H1 (cell line): ENCODE measurements at regions not wholly inside any gene's neighbourhood (a gene's known extent, or its start where the extent isn't known, plus 50 kb on each side); places are given as distances from the start of the nearest gene placed in this dataset.

Experiments used
- CTCF ChIA-PET: fragments of 300-600 bp; sonication (Branson Sonifier 250); formaldehyde crosslinking; loops from one replicate; lab custom pipeline; 2021; ENCODE audit not compliant: partially characterized antibody; lab: Charles Lee
- POLR2A ChIA-PET: fragments of 300-600 bp; sonication (Branson Sonifier 250); formaldehyde crosslinking; loops from one replicate; lab custom pipeline; 2021; ENCODE audit warnings: inconsistent platforms; ENCODE audit not compliant: partially characterized antibody; lab: Charles Lee
- DNase-seq, 2 experiments: peaks; one replicate each; pipeline versions ENCODE4 v3.0.0 to v3.0.0-alpha.2; 2010 to 2022; ENCODE audit warnings: low spot score in 2 of 2, low read depth in 1 of 2, mixed read lengths in 1 of 2
- FAIRE-seq: peaks from 2 replicates; lab custom pipeline; 2011; peaks lifted over from hg19 to GRCh38; lab: Jason Lieb, UNC
- H2AFZ ChIP-seq: 2 replicates; pipeline ENCODE4 v1.8.1; 2012; ENCODE audit warnings: low read length, inconsistent platforms
- H2AK5ac ChIP-seq: 2 replicates; pipeline ENCODE4 v1.6.1; 2013; ENCODE audit warnings: low read depth, low read length
- H2BK120ac ChIP-seq: replicated peaks from 2 replicates; pipeline ENCODE3; 2013; ENCODE audit warnings: low read depth, low read length, inconsistent platforms
- H2BK12ac ChIP-seq: 2 replicates; pipeline ENCODE4 v1.6.1; 2013; ENCODE audit warnings: low read depth, low read length
- H2BK15ac ChIP-seq: 2 replicates; pipeline ENCODE4 v1.6.1; 2013; ENCODE audit warnings: low read length
- H2BK20ac ChIP-seq: 2 replicates; pipeline ENCODE4 v1.6.1; 2013; ENCODE audit warnings: low read length
- H2BK5ac ChIP-seq: 2 replicates; pipeline ENCODE4 v1.6.1; 2013; ENCODE audit warnings: low read depth, low read length
- H3K14ac ChIP-seq: 2 replicates; pipeline ENCODE4 v1.6.1; 2013; ENCODE audit warnings: inconsistent platforms; ENCODE audit not compliant: insufficient read length
- H3K18ac ChIP-seq: 2 replicates; pipeline ENCODE4 v1.6.1; 2013; ENCODE audit warnings: low read length; ENCODE audit errors: extremely low read depth
- H3K23ac ChIP-seq: 2 replicates; pipeline ENCODE4 v1.6.1; 2013; ENCODE audit warnings: inconsistent platforms; ENCODE audit not compliant: insufficient read length
- H3K23me2 ChIP-seq: 2 replicates; pipeline ENCODE4 v1.6.1; 2013; ENCODE audit warnings: low read depth, low read length
- H3K27ac ChIP-seq: 2 replicates; pipeline ENCODE4 v1.6.1; 2011; ENCODE audit warnings: low read depth, low read length, inconsistent platforms
- H3K27me3 ChIP-seq, 4 experiments: replicated peaks in 1 of 4; 1 replicate in 1 of 4; 2 replicates in 3 of 4; pipeline versions ENCODE4 v1.6.1 to v1.8.1; 2011 to 2013; ENCODE audit warnings: low read length in 3 of 4, mild to moderate bottlenecking in 3 of 4, inconsistent platforms in 2 of 4, mixed read lengths in 2 of 4, moderate library complexity in 1 of 4; ENCODE audit not compliant: control insufficient read depth in 3 of 4, insufficient read depth in 3 of 4; ENCODE audit errors: extremely low read depth in 1 of 4
- H3K36me3 ChIP-seq, 4 experiments: 2 replicates each; pipeline versions ENCODE4 v1.6.1 to v1.8.1; 2011 to 2013; ENCODE audit warnings: mild to moderate bottlenecking in 4 of 4, low read length in 3 of 4, moderate library complexity in 2 of 4, control low read depth in 1 of 4, inconsistent platforms in 1 of 4; ENCODE audit not compliant: insufficient read depth in 4 of 4, control insufficient read depth in 2 of 4
- H3K4ac ChIP-seq: replicated peaks from 2 replicates; pipeline ENCODE3; 2013; ENCODE audit warnings: low read length, low read depth, mixed read lengths, inconsistent platforms; ENCODE audit not compliant: insufficient read length
- H3K4me1 ChIP-seq, 4 experiments: replicated peaks in 1 of 4; 1 replicate in 1 of 4; 2 replicates in 3 of 4; pipeline versions ENCODE4 v1.6.1 to v1.8.1; 2011 to 2013; ENCODE audit warnings: low read length in 3 of 4, inconsistent platforms in 2 of 4, mixed read lengths in 1 of 4; ENCODE audit not compliant: insufficient read depth in 4 of 4, control insufficient read depth in 3 of 4
- H3K4me2 ChIP-seq, 2 experiments: 2 replicates each; pipeline versions ENCODE4 v1.6.1 to v1.8.1; 2011 to 2013; ENCODE audit warnings: low read depth in 2 of 2, low read length in 2 of 2, control low read depth in 1 of 2, inconsistent platforms in 1 of 2, mild to moderate bottlenecking in 1 of 2; ENCODE audit not compliant: insufficient read depth in 1 of 2
- H3K4me3 ChIP-seq, 4 experiments: fragments of 200-600, 300-600 bp in 1 of 4; sonication (generic), shearing (Covaris generic), sonication (Bioruptor Twin) in 1 of 4; 2 replicates each; pipeline versions ENCODE4 v1.5.1 to v1.8.1; 2011 to 2016; ENCODE audit warnings: low read length in 4 of 4, low read depth in 3 of 4, control low read depth in 2 of 4, inconsistent platforms in 2 of 4, mild to moderate bottlenecking in 2 of 4, mixed read lengths in 1 of 4, moderate library complexity in 1 of 4; ENCODE audit not compliant: insufficient read depth in 2 of 4; ENCODE audit errors: extremely low read depth in 1 of 4
- H3K56ac ChIP-seq: replicated peaks from 2 replicates; pipeline ENCODE3; 2013; ENCODE audit warnings: low read depth, mild to moderate bottlenecking, mixed read lengths, low read length, inconsistent platforms; ENCODE audit not compliant: insufficient read length
- H3K79me1 ChIP-seq: 2 replicates; pipeline ENCODE4 v1.6.1; 2013; ENCODE audit warnings: low read depth, low read length, control low read depth
- H3K79me2 ChIP-seq, 2 experiments: 2 replicates each; pipeline versions ENCODE4 v1.6.1 to v1.8.1; 2012 to 2013; ENCODE audit warnings: low read length in 2 of 2, mild to moderate bottlenecking in 2 of 2, inconsistent platforms in 1 of 2; ENCODE audit not compliant: insufficient read depth in 2 of 2, control insufficient read depth in 1 of 2
- H3K9ac ChIP-seq, 4 experiments: replicated peaks in 1 of 4; 1 replicate in 1 of 4; 2 replicates in 3 of 4; pipeline versions ENCODE4 v1.6.1 to v1.8.1; 2011 to 2013; ENCODE audit warnings: low read depth in 3 of 4, low read length in 3 of 4, control low read depth in 2 of 4, mild to moderate bottlenecking in 2 of 4, moderate library complexity in 2 of 4, inconsistent platforms in 1 of 4; ENCODE audit errors: extremely low read depth in 1 of 4
- H3K9me3 ChIP-seq, 2 experiments: 2 replicates each; pipeline versions ENCODE4 v1.6.1 to v1.8.1; 2012 to 2013; ENCODE audit warnings: mild to moderate bottlenecking in 2 of 2, moderate library complexity in 2 of 2, control low read depth in 1 of 2, inconsistent platforms in 1 of 2, low read depth in 1 of 2, low read length in 1 of 2, mixed read lengths in 1 of 2; ENCODE audit not compliant: insufficient read depth in 2 of 2
- H4K20me1 ChIP-seq, 2 experiments: replicated peaks in 1 of 2; 2 replicates each; pipeline versions ENCODE3 to v1.8.1; 2011 to 2013; ENCODE audit warnings: inconsistent platforms in 2 of 2, low read length in 2 of 2, mild to moderate bottlenecking in 1 of 2; ENCODE audit not compliant: insufficient read depth in 2 of 2, control insufficient read depth in 1 of 2
- H4K5ac ChIP-seq: 2 replicates; pipeline ENCODE4 v1.6.1; 2013; ENCODE audit warnings: low read length, low read depth, mixed read lengths, inconsistent platforms; ENCODE audit not compliant: insufficient read length
- H4K8ac ChIP-seq: 2 replicates; pipeline ENCODE4 v1.8.0; 2013; ENCODE audit warnings: mild to moderate bottlenecking, moderate library complexity, low read length, inconsistent platforms; ENCODE audit not compliant: insufficient read depth; ENCODE audit errors: extremely low read depth
- H4K91ac ChIP-seq: replicated peaks from 2 replicates; pipeline ENCODE3; 2013; ENCODE audit warnings: low read length, mixed read lengths, inconsistent platforms; ENCODE audit not compliant: insufficient read length
- POLR2A ChIP-seq, 2 experiments: IDR thresholded peaks; 1 replicate in 1 of 2; 2 replicates in 1 of 2; pipeline ENCODE4 v1.6.1; 2011; ENCODE audit warnings: low read depth in 2 of 2, low read length in 2 of 2, mild to moderate bottlenecking in 2 of 2; ENCODE audit errors: control extremely low read depth in 1 of 2
- RAD21 ChIP-seq, 2 experiments: IDR thresholded peaks in 1 of 2; conservative IDR thresholded peaks in 1 of 2; 2 replicates each; pipeline ENCODE4 v1.6.1; 2011; ENCODE audit warnings: low read depth in 2 of 2, low read length in 2 of 2, improper control_type of control experiment in 1 of 2, inconsistent platforms in 1 of 2, mild to moderate bottlenecking in 1 of 2, moderate library complexity in 1 of 2
- SAP30 ChIP-seq: fragments of 300-600 bp; sonication (generic); IDR thresholded peaks from 2 replicates; pipeline ENCODE4 v1.7.1; 2012; ENCODE audit warnings: low read length, moderate library complexity, mild to moderate bottlenecking, inconsistent platforms; ENCODE audit not compliant: insufficient read depth, insufficient replicate concordance
- WGBS, 2 experiments: shearing (Covaris generic) in 1 of 2; methylation state at CpG; one replicate each; pipeline versions ENCODE4 v1.1.6 to v1.1.7; 2013 to 2015; ENCODE audit warnings: low lambda C conversion rate in 2 of 2, mixed read lengths in 2 of 2, inconsistent platforms in 1 of 2, low coverage in 1 of 2, missing lambda C conversion rate in 1 of 2; ENCODE audit not compliant: insufficient replicate concordance in 2 of 2, insufficient coverage in 1 of 2, insufficient read length in 1 of 2; ENCODE audit errors: extremely low coverage in 1 of 2, missing lambda C conversion rate in 1 of 2; 5-methylcytosine and 5-hydroxymethylcytosine counted together

- no peaks in the 10 kb centered on the region for H3K9me3 ChIP-seq
Measured at GRCh38 chr2:180840641-180841040, 139.8 kb upstream of the UBE2E3 start.

More at GRCh38 chr2:180840641-180841040, 139.8 kb upstream of the UBE2E3 start:
- Histone ChIP-seq H2AK5ac (peak overlapping the region; percentile 48; the same call in 1 of the 2 replicates), H2BK20ac (no peak overlapping the region; the same call in 1 of the 2 replicates), H3K27ac (no peak overlapping the region), H2BK12ac (no peak overlapping the region), H4K8ac (no peak overlapping the region), H3K4ac (no peak overlapping the region), H3K79me2 (no peaks in the 10 kb centered on the region), H3K4me1 (no peaks in the 10 kb centered on the region), H4K20me1 (no peaks in the 10 kb centered on the region), H3K79me1 (no peaks in the 10 kb centered on the region), H2BK15ac (no peak overlapping the region), H3K56ac (no peak overlapping the region), H3K4me3 (no peak overlapping the region), H3K9ac (no peak overlapping the region), H3K23ac (no peak overlapping the region), H3K36me3 (no peaks in the 10 kb centered on the region), H3K23me2 (no peaks in the 10 kb centered on the region), H2AFZ (no peak overlapping the region), H2BK5ac (no peak overlapping the region), H3K27me3 (no peaks in the 10 kb centered on the region), H4K5ac (no peak overlapping the region), H3K18ac (no peak overlapping the region), H2BK120ac (no peak overlapping the region), H4K91ac (no peak overlapping the region), H3K14ac (no peak overlapping the region), H3K4me2 (no peak overlapping the region)
- no peak for TF ChIP-seq POLR2A (IDR thresholded peaks at IDR 0.05; ENCODE audit: control extremely low read depth in 1 of 2, low read depth in 2 of 2, low read length in 2 of 2)
- no peak for TF ChIP-seq SAP30
- no peak for TF ChIP-seq RAD21 (IDR thresholded peaks at IDR 0.05 in 1 of 2, conservative IDR thresholded peaks at IDR 0.05 in 1 of 2; ENCODE audit: low read depth in 2 of 2, low read length in 2 of 2)
- ChIA-PET POLR2A (no interaction called here), CTCF (no interaction called here)
- DNase-seq (no peak), FAIRE-seq (no peak)
- WGBS, 2 experiments, result 95% methylated on average over 9 of the region's 9 CpGs; no CpG with 5 or more reads in 1 of the 2 experiments
